C4-2B (cell line): ENCODE measurements at regions not wholly inside any gene's neighbourhood (a gene's known extent, or its start where the extent isn't known, plus 50 kb on each side); places are given as distances from the start of the nearest gene placed in this dataset.

ENCODE experiments used
- H3K27ac ChIP-seq: fragments of 450-650 bp; 2 replicates; pipeline ENCODE4 v1.5.1; 2017
- CTCF ChIP-seq: fragments of 450-650 bp; conservative IDR thresholded peaks from 2 replicates; pipeline ENCODE4 v1.5.1; 2017; ENCODE audit warnings: mild to moderate bottlenecking
- ZFX ChIP-seq: fragments of 450-650 bp; IDR thresholded peaks from 2 replicates; pipeline ENCODE4 v1.6.1; 2017

DNA sequence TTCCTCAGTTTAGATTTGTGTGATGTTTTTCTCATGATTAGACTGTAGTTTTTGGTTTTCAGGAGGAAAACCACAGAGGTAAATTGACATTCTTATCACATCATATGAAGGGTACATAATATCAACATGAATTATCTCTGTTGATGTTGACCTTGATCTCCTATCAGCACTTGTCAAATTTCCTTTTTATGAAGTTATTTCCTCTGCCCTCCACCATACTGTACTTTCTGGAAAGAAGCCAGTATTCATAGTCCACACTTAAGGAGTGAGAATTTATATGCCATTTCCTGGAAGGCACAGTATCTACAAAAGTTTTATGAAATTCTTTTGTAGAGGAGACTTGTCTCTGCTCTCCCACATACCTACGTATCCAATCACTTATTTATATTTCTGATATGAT is 807.2 kb upstream of the MBL2 start:
- no peak overlapping the region; the same call in 1 of the 2 replicates for H3K27ac ChIP-seq
- no peak for TF ChIP-seq CTCF

DNA sequence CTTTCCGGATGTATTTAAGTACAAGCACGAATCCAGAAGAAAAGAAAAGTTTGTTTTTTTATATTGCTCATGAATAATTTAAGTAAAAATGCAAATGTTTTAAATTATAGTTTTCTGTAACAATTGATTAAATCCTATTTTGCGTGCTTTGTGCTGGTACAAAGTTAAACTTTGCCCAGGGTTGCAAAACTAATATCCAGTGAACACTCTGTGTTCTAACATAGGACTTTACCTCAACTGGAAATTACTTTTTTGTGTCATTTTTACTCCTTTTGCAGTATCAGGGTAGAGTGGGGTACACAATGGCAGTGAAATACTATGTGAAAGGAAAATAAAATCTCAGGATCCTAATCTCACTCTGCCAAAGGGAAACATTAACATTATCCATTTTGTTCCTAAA is 801.4 kb upstream of the MBL2 start:
- TF ChIP-seq ZFX: no peak
- TF ChIP-seq CTCF: no peak
- no peak overlapping the region for H3K27ac ChIP-seq

DNA sequence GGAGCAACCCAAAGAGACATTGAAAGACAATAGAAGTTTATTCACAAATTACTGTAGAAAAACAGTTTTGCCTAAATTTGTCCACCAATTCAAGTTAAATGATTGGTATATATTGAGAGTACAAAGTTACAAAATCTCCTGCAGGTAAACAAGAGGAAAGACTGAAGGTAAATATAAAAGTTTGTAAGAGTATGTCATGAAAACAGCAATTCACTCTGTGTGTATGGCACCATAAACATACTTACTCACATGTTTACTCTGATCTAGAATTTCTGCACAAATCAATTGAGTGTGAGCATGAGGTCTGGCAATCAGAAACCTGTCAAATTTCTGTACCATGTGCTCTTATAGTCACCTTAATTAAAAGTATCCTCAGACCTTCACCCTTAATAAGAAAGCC is 800.9 kb upstream of the MBL2 start:
- no peak overlapping the region for H3K27ac ChIP-seq
- no peak for TF ChIP-seq ZFX
- TF ChIP-seq CTCF: no peak

DNA sequence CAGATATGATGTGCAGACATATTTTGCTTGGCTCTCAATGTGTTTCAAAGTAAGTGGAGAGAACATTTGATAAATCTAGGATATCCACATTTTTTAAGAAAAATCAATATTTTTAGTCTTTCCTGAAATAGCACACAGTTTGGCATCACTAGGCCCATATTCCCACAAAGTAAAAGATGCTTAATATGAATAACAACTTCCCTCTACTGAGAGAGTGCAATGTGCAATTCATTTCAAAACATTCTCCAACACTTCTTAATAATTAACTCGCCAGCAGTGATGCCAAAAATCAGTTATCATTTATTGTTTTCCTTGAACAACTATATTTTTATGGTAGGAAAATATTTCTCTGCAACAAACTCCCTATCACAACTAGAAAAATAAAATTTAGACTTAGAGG is 800.2 kb upstream of the MBL2 start:
- no peak for TF ChIP-seq CTCF
- no peak for TF ChIP-seq ZFX

DNA sequence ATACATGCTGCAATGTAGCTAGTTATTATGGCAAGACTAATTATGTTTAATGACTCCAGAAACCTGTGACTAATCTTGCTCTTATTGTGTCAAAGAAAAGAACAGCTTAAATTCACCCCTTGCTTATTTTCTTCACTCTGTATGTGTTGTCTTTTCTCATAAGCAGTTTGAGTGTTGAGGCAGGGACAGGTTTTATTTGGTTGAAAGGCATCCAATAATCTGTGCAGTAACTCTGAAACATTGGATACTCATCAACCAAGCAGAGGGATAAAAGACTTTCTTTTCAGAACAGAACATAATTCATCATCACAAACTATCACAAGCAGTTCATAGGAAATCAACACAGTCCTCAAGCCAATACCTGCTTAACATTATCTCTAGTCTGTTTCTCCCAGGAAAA is 797.6 kb upstream of the MBL2 start:
- no peak for TF ChIP-seq CTCF
- no peak for TF ChIP-seq ZFX
- no peak overlapping the region for H3K27ac ChIP-seq

More for the DNA sequence above, 800.2 kb upstream of the MBL2 start:
- no peak overlapping the region for H3K27ac ChIP-seq

DNA sequence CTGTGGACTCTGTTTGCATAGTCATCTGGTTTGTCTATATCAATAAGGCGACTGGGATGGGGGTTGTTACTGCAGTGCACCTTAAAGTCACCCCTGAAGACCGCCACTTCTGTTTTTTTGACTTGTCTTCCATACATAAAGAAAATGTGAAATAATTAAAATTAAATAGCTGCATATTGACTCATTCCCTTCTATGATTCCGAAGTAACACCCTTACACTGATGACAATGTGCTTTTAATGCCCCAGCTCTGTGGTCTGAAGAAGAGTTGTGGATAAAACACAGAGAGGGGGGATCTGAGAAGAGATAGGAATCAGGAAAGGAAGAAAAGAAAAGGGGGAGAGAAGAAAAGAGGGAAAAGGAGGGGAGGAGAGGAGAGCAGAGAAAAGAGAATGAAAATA is 796.9 kb upstream of the MBL2 start:
- TF ChIP-seq ZFX: no peak
- TF ChIP-seq CTCF: no peak
- no peak overlapping the region for H3K27ac ChIP-seq

DNA sequence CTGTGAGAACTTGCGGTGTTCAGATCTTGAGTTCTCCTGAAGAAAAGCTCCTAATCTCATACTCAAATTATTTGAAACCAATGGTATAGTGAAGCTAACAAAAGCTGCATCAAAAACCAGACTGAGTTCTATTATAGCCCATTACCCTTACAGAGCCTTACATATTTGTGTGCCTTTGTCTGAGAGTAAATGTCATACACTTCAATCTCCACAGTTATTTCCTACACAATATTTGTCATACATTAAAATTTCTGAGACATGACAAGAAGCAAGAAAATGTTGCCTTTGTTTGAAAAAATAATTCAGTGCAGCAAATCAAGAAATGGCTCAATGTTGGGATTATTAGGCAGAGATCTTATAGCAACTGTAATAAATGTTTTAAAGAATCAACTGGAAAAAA is 776.1 kb upstream of the MBL2 start:
- no peak overlapping the region for H3K27ac ChIP-seq
- TF ChIP-seq CTCF (no peak), ZFX (no peak)
